ENCODE measurements at regions not wholly inside any gene's neighbourhood (a gene's known extent, or its start where the extent isn't known, plus 50 kb on each side); places are given as distances from the start of the nearest gene placed in this dataset.

DNA sequence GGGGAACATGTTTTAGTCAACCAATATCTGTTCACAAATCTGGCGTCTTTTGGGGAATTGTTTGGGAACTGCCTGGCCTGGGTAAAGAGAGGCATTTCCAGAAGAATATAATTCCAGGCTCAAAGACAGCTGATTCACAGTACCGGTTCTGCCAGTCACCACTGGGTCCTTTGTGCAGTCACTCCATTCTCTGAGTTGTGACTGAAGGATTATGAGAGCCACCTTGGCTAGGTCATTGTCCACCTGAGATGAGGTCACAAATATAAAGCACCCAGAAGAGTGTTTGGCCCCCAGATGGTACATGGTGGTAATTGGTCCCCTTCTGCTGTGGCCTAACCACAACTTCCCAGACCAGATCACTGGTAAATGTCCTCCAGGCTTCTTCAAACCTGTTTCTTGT, 121.0 kb upstream of the SPACA1 start:
- TF ChIP-seq ARNTL (CRISPR knock-in tag; IDR thresholded peaks at IDR 0.05; ENCODE audit: borderline replicate concordance, low read depth) (no peak), BACH2 (CRISPR knock-in tag; IDR thresholded peaks at IDR 0.05; ENCODE audit: borderline replicate concordance) (no peak)
- ATAC-seq = no peak

DNA sequence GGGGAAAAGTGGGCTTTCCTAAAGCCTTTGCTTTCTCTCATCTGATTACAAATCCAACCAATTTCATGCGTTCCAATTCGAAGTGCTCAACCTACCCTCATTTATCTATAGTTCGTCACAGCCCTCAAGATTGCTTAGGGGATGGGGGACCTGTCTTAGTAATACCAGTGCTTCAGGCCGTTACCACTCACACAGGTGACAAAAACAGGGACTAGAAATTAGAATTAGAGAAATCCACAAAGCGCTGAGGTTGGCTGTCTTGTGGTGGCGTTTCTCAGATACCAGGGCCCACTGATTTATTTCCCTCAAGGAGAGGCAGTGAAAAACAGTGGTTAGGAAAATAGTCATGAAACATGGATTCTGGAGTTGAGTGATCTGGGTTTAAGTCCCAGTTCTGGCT, 121.6 kb upstream of the SPACA1 start:
- ATAC-seq = no peak
- no peak for TF ChIP-seq ZNF70 (CRISPR knock-in tag; IDR thresholded peaks at IDR 0.05)
- TF ChIP-seq ZFP30 (CRISPR knock-in tag; IDR thresholded peaks at IDR 0.05) = no peak
- TF ChIP-seq PPARA (CRISPR knock-in tag; IDR thresholded peaks at IDR 0.05; ENCODE audit: borderline replicate concordance) = no peak
- no peak for TF ChIP-seq ZNF8 (CRISPR knock-in tag; IDR thresholded peaks at IDR 0.05)
- TF ChIP-seq RARB (CRISPR knock-in tag; IDR thresholded peaks at IDR 0.05) = no peak
- no peak for TF ChIP-seq GLIS3 (CRISPR knock-in tag; IDR thresholded peaks at IDR 0.05)
- no peak for TF ChIP-seq SNAI2 (CRISPR knock-in tag; IDR thresholded peaks at IDR 0.05)
- no peak for TF ChIP-seq ZC3H10 (CRISPR knock-in tag; IDR thresholded peaks at IDR 0.05)
- TF ChIP-seq, protein P1, sequence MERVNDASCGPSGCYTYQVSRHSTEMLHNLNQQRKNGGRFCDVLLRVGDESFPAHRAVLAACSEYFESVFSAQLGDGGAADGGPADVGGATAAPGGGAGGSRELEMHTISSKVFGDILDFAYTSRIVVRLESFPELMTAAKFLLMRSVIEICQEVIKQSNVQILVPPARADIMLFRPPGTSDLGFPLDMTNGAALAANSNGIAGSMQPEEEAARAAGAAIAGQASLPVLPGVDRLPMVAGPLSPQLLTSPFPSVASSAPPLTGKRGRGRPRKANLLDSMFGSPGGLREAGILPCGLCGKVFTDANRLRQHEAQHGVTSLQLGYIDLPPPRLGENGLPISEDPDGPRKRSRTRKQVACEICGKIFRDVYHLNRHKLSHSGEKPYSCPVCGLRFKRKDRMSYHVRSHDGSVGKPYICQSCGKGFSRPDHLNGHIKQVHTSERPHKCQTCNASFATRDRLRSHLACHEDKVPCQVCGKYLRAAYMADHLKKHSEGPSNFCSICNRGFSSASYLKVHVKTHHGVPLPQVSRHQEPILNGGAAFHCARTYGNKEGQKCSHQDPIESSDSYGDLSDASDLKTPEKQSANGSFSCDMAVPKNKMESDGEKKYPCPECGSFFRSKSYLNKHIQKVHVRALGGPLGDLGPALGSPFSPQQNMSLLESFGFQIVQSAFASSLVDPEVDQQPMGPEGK (CRISPR knock-in tag; IDR thresholded peaks at IDR 0.05; ENCODE audit: borderline replicate concordance) = no peak
- TF ChIP-seq TCF4 (CRISPR knock-in tag; IDR thresholded peaks at IDR 0.05; ENCODE audit: borderline replicate concordance) = no peak

DNA sequence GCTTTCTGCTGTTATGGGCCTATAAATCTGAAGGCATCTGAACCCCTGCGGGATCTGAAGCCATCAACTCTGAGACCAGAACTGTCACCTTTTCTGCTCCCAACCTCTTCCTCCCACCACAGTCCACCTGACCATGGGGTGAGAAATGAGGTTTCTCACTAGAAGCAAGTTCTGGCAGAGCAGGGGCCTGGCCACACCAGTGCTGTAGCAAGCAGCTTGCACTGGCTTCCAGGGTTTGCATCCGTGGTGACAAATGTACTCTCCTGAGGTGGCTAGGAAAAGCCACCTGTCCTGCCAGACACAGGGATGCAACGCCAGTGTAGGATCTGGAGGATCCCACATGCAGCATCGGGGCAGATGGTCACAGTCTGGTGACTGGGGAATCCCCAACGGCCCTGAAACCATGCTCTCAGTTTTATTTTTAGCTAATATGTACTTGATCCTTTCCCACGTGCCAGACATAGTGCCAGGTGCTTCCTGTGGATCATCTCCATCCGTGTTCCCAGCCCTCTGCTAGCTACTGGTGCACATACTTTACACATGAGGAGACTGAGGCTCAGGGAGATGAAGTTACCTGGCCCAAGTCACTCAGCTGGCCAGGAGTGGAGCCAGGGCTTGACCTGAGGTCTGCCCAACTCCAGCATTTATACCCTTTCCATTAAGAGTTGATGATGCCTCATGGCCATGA, 122.1 kb upstream of the SPACA1 start:
- no peak for ATAC-seq
- TF ChIP-seq ZFP3 (CRISPR knock-in tag; IDR thresholded peaks at IDR 0.05) = no peak
- no peak for TF ChIP-seq ISL1 (CRISPR knock-in tag; IDR thresholded peaks at IDR 0.05)
- TF ChIP-seq ESRRG (CRISPR knock-in tag; IDR thresholded peaks at IDR 0.05) = no peak

DNA sequence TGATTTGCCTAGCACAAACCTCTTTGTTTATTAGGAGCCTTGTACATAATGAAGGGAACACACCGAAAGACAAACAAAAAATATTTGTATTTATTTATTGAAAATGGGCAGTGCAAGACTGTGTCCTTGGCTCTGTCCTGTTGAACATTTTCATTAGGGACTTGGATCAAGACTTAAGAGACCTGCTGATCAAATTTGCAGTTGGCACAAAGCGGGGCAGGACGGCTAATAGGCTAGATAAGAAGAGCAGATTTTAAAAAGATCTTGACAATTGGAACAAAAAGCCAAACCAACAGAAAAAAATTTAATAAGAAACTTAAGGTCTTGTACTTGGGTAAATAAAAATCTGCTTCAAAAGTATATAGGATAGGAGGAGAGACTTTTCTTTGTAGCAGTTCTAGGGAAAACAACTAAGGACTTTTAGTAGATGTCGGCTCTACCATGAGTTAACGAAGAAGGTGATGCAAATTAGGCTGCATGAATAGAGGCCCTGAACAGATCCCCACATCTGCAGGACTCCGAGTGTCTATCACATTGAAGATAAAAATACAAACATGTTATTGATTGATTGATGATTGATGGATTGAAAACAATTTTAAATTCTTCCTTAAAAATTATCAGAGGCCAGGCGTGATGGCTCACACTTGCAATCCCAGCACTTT, 124.1 kb upstream of the SPACA1 start:
- ATAC-seq = no peak
- TF ChIP-seq ISL1 (CRISPR knock-in tag; IDR thresholded peaks at IDR 0.05) = no peak
- TF ChIP-seq PPARA (CRISPR knock-in tag; IDR thresholded peaks at IDR 0.05; ENCODE audit: borderline replicate concordance) = no peak
- no peak for TF ChIP-seq BACH2 (CRISPR knock-in tag; IDR thresholded peaks at IDR 0.05; ENCODE audit: borderline replicate concordance)
- no peak for TF ChIP-seq ZNF70 (CRISPR knock-in tag; IDR thresholded peaks at IDR 0.05)
- no peak for TF ChIP-seq TCF4 (CRISPR knock-in tag; IDR thresholded peaks at IDR 0.05; ENCODE audit: borderline replicate concordance)
- TF ChIP-seq, protein P1 (CRISPR knock-in tag; IDR thresholded peaks at IDR 0.05; ENCODE audit: borderline replicate concordance) = no peak
- TF ChIP-seq, protein P2, sequence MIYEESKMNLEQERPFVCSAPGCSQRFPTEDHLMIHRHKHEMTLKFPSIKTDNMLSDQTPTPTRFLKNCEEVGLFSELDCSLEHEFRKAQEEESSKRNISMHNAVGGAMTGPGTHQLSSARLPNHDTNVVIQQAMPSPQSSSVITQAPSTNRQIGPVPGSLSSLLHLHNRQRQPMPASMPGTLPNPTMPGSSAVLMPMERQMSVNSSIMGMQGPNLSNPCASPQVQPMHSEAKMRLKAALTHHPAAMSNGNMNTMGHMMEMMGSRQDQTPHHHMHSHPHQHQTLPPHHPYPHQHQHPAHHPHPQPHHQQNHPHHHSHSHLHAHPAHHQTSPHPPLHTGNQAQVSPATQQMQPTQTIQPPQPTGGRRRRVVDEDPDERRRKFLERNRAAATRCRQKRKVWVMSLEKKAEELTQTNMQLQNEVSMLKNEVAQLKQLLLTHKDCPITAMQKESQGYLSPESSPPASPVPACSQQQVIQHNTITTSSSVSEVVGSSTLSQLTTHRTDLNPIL (CRISPR knock-in tag; IDR thresholded peaks at IDR 0.05; ENCODE audit: low read depth) = no peak
- TF ChIP-seq, protein P3, sequence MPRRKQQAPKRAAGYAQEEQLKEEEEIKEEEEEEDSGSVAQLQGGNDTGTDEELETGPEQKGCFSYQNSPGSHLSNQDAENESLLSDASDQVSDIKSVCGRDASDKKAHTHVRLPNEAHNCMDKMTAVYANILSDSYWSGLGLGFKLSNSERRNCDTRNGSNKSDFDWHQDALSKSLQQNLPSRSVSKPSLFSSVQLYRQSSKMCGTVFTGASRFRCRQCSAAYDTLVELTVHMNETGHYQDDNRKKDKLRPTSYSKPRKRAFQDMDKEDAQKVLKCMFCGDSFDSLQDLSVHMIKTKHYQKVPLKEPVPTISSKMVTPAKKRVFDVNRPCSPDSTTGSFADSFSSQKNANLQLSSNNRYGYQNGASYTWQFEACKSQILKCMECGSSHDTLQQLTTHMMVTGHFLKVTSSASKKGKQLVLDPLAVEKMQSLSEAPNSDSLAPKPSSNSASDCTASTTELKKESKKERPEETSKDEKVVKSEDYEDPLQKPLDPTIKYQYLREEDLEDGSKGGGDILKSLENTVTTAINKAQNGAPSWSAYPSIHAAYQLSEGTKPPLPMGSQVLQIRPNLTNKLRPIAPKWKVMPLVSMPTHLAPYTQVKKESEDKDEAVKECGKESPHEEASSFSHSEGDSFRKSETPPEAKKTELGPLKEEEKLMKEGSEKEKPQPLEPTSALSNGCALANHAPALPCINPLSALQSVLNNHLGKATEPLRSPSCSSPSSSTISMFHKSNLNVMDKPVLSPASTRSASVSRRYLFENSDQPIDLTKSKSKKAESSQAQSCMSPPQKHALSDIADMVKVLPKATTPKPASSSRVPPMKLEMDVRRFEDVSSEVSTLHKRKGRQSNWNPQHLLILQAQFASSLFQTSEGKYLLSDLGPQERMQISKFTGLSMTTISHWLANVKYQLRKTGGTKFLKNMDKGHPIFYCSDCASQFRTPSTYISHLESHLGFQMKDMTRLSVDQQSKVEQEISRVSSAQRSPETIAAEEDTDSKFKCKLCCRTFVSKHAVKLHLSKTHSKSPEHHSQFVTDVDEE (CRISPR knock-in tag; IDR thresholded peaks at IDR 0.05) = no peak
- no peak for TF ChIP-seq SNAI2 (CRISPR knock-in tag; IDR thresholded peaks at IDR 0.05)
- TF ChIP-seq ZNF8 (CRISPR knock-in tag; IDR thresholded peaks at IDR 0.05) = no peak
- no peak for TF ChIP-seq ZFP30 (CRISPR knock-in tag; IDR thresholded peaks at IDR 0.05)
- TF ChIP-seq CSDC2 (CRISPR knock-in tag; IDR thresholded peaks at IDR 0.05) = no peak
- TF ChIP-seq TOX (CRISPR knock-in tag; IDR thresholded peaks at IDR 0.05; ENCODE audit: borderline replicate concordance) = no peak
- TF ChIP-seq OSR1 (CRISPR knock-in tag; IDR thresholded peaks at IDR 0.05) = no peak
- TF ChIP-seq ZNF565 (CRISPR knock-in tag; conservative IDR thresholded peaks at IDR 0.05; ENCODE audit: low read depth) = no peak
- TF ChIP-seq, protein P4, sequence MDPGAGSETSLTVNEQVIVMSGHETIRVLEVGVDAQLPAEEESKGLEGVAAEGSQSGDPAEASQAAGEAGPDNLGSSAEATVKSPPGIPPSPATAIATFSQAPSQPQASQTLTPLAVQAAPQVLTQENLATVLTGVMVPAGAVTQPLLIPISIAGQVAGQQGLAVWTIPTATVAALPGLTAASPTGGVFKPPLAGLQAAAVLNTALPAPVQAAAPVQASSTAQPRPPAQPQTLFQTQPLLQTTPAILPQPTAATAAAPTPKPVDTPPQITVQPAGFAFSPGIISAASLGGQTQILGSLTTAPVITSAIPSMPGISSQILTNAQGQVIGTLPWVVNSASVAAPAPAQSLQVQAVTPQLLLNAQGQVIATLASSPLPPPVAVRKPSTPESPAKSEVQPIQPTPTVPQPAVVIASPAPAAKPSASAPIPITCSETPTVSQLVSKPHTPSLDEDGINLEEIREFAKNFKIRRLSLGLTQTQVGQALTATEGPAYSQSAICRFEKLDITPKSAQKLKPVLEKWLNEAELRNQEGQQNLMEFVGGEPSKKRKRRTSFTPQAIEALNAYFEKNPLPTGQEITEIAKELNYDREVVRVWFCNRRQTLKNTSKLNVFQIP (CRISPR knock-in tag; IDR thresholded peaks at IDR 0.05; ENCODE audit: borderline replicate concordance, low read depth) = no peak
- no peak for TF ChIP-seq RARB (CRISPR knock-in tag; IDR thresholded peaks at IDR 0.05)
- TF ChIP-seq ZFP3 (CRISPR knock-in tag; IDR thresholded peaks at IDR 0.05) = no peak
